Stimulated activated CD4-positive, alpha-beta T cell treated with anti-CD3 and anti-CD28 coated beads, Interleukin-1b, Interleukin-23, amount 100 ng/mL, for 24 hours (primary cell): ENCODE measurements at regions not wholly inside any gene's neighbourhood (a gene's known extent, or its start where the extent isn't known, plus 50 kb on each side); places are given as distances from the start of the nearest gene placed in this dataset.
"Not testable (repeated sequence)": the region's sequence is repeated elsewhere in the genome, so short reads cannot be mapped to it uniquely, and the experiment has no call there.

ENCODE experiments used
- DNase-seq, 4 experiments: peaks; one replicate each; pipeline ENCODE4 v3.0.0-alpha.2; 2020; ENCODE audit warnings: low read depth in 4 of 4, low spot score in 1 of 4

GRCh38 chr13:87166348-87166747 lies 504.8 kb upstream of the SLITRK5 start:
- DNase-seq: no peak

GRCh38 chr13:87168390-87168789 lies 502.8 kb upstream of the SLITRK5 start:
- DNase-seq: no peak

- no peak for DNase-seq
Observed at GRCh38 chr13:87169337-87169736, 501.8 kb upstream of the SLITRK5 start.

GRCh38 chr13:87172166-87172835 lies 498.9 kb upstream of the SLITRK5 start:
- DNase-seq: no peak

- not testable (repeated sequence) for DNase-seq
Observed at GRCh38 chr13:87185138-87185537, 486.0 kb upstream of the SLITRK5 start.

GRCh38 chr13:87186647-87187046 lies 484.5 kb upstream of the SLITRK5 start:
- DNase-seq: not testable (repeated sequence)

GRCh38 chr13:87191485-87191884 lies 479.7 kb upstream of the SLITRK5 start:
- not testable (repeated sequence) for DNase-seq

GRCh38 chr13:87198371-87198770 lies 472.8 kb upstream of the SLITRK5 start:
- no peak for DNase-seq

GRCh38 chr13:87206708-87207107 lies 464.5 kb upstream of the SLITRK5 start:
- no peak for DNase-seq

- DNase-seq: no peak
Observed at GRCh38 chr13:87207280-87208003, 463.7 kb upstream of the SLITRK5 start.

GRCh38 chr13:87208636-87209035 lies 462.5 kb upstream of the SLITRK5 start:
- no peak for DNase-seq

GRCh38 chr13:87234981-87235380 lies 436.2 kb upstream of the SLITRK5 start:
- DNase-seq: no peak

GRCh38 chr13:87235621-87236020 lies 435.6 kb upstream of the SLITRK5 start:
- DNase-seq: no peak

GRCh38 chr13:87244256-87244890 lies 426.8 kb upstream of the SLITRK5 start:
- no peak for DNase-seq

GRCh38 chr13:87249847-87250246 lies 421.3 kb upstream of the SLITRK5 start:
- DNase-seq: not testable (repeated sequence)

- DNase-seq: no peak
Observed at GRCh38 chr13:87255394-87255793, 415.8 kb upstream of the SLITRK5 start.

GRCh38 chr13:87259479-87260083 lies 411.6 kb upstream of the SLITRK5 start:
- DNase-seq: no peak

- DNase-seq: peak in 1 of 4 experiments; percentile 1
Observed at GRCh38 chr13:87274209-87274819, 396.9 kb upstream of the SLITRK5 start.

GRCh38 chr13:87280139-87280538 lies 391.0 kb upstream of the SLITRK5 start:
- DNase-seq: no peak

- DNase-seq: no peak
Observed at GRCh38 chr13:87287721-87288120, 383.4 kb upstream of the SLITRK5 start.

GRCh38 chr13:87295636-87296035 lies 375.5 kb upstream of the SLITRK5 start:
- no peak for DNase-seq
